HEK293 (cell line): ENCODE measurements at regions not wholly inside any gene's neighbourhood (a gene's known extent, or its start where the extent isn't known, plus 50 kb on each side); places are given as distances from the start of the nearest gene placed in this dataset.

ENCODE experiments used
- CTCF ChIA-PET: fragments of 350-600 bp; formaldehyde crosslinking; extraction: SDS; loops from one replicate; lab custom pipeline; 2021; ENCODE audit warnings: antibody characterized with exemption; lab: Yijun Ruan, JAX
- POLR2A ChIA-PET: fragments of 300-600 bp; formaldehyde crosslinking; extraction: SDS; loops from one replicate; lab custom pipeline; 2020; ENCODE audit warnings: antibody characterized with exemption, inconsistent platforms; lab: Yijun Ruan, JAX
- H3K27ac ChIP-seq: fragments of 200-500 bp; sonication (Bioruptor generic); 2 replicates; pipeline ENCODE4 v1.5.1; 2014; ENCODE audit warnings: low read depth, low read length, control low read depth, inconsistent platforms; ENCODE audit errors: extremely low read depth
- H3K36me3 ChIP-seq, 2 experiments: fragments of 200-500 bp in 1 of 2; sonication (Bioruptor generic) in 1 of 2; 1 replicate in 1 of 2; 2 replicates in 1 of 2; pipeline ENCODE4 v1.5.1; 2014 to 2017; ENCODE audit warnings: inconsistent platforms in 2 of 2, low read length in 2 of 2; ENCODE audit not compliant: control insufficient read depth in 2 of 2, insufficient read depth in 1 of 2
- H3K4me1 ChIP-seq: fragments of 200-500 bp; sonication (Bioruptor generic); 2 replicates; pipeline ENCODE4 v1.5.1; 2014; ENCODE audit warnings: mild to moderate bottlenecking, low read length, inconsistent platforms; ENCODE audit not compliant: control insufficient read depth, insufficient read depth
- H3K4me3 ChIP-seq: 2 replicates; pipeline ENCODE4 v1.5.1; 2011; ENCODE audit warnings: low read depth, mild to moderate bottlenecking, control low read depth, low read length, moderate library complexity
- H3K9me3 ChIP-seq: fragments of 200-500 bp; sonication (Bioruptor generic); 2 replicates; pipeline ENCODE4 v1.5.1; 2014; ENCODE audit warnings: low read depth, low read length, inconsistent platforms; ENCODE audit not compliant: control insufficient read depth, insufficient read depth
- KLF17 ChIP-seq: fragments of 450-650 bp; formaldehyde crosslinking; IDR thresholded peaks from 2 replicates; pipeline ENCODE4 v1.5.1; 2016; ENCODE audit warnings: missing biosample characterization, missing genetic modification characterization
- KLF9 ChIP-seq: fragments of 450-650 bp; formaldehyde crosslinking; IDR thresholded peaks from 2 replicates; pipeline ENCODE4 v1.5.1; 2016; ENCODE audit warnings: missing biosample characterization, missing genetic modification characterization, low read depth
- MEIS1 ChIP-seq: sonication (generic); formaldehyde crosslinking; IDR thresholded peaks from 2 replicates; pipeline ENCODE4 v1.8.1; 2022; ENCODE audit warnings: missing genetic modification reagents, mild to moderate bottlenecking, borderline replicate concordance
- MZF1 ChIP-seq: fragments of 450-650 bp; formaldehyde crosslinking; IDR thresholded peaks from 2 replicates; pipeline ENCODE4 v1.5.1; 2017; ENCODE audit warnings: missing biosample characterization, missing genetic modification characterization, borderline replicate concordance
- OSR2 ChIP-seq: fragments of 450-650 bp; formaldehyde crosslinking; IDR thresholded peaks from 2 replicates; pipeline ENCODE4 v1.5.1; 2016; ENCODE audit warnings: missing biosample characterization, missing genetic modification characterization
- ZBTB21 ChIP-seq: fragments of 450-650 bp; formaldehyde crosslinking; IDR thresholded peaks from 2 replicates; pipeline ENCODE4 v1.5.1; 2017; ENCODE audit warnings: missing biosample characterization, missing genetic modification characterization
- ZNF211 ChIP-seq: fragments of 450-650 bp; formaldehyde crosslinking; IDR thresholded peaks from 2 replicates; pipeline ENCODE4 v1.5.1; 2016; ENCODE audit warnings: low read depth, missing biosample characterization, missing genetic modification characterization
- ZNF214 ChIP-seq: fragments of 450-650 bp; formaldehyde crosslinking; IDR thresholded peaks from 2 replicates; pipeline ENCODE4 v1.5.1; 2017; ENCODE audit warnings: missing biosample characterization, mild to moderate bottlenecking, missing genetic modification characterization, borderline replicate concordance
- ZNF274 ChIP-seq, 2 experiments: fragments of 200-500 bp in 1 of 2; fragments of 450-650 bp in 1 of 2; sonication (Bioruptor generic) in 1 of 2; formaldehyde crosslinking in 1 of 2; IDR thresholded peaks; 2 replicates each; pipeline versions ENCODE4 v1.5.1 to v1.6.1; 2014 to 2016; ENCODE audit warnings: borderline replicate concordance in 1 of 2, inconsistent platforms in 1 of 2, low read length in 1 of 2, missing biosample characterization in 1 of 2, missing genetic modification characterization in 1 of 2
- ZNF350 ChIP-seq: fragments of 450-650 bp; formaldehyde crosslinking; IDR thresholded peaks from 2 replicates; pipeline ENCODE4 v1.5.0; 2017; ENCODE audit warnings: missing biosample characterization, mild to moderate bottlenecking, missing genetic modification characterization
- ZNF366 ChIP-seq: fragments of 450-650 bp; formaldehyde crosslinking; conservative IDR thresholded peaks from 2 replicates; pipeline ENCODE4 v1.5.1; 2016; ENCODE audit warnings: missing biosample characterization, missing genetic modification characterization
- ZNF423 ChIP-seq: fragments of 450-650 bp; formaldehyde crosslinking; IDR thresholded peaks from 2 replicates; pipeline ENCODE4 v1.5.1; 2016; ENCODE audit warnings: missing biosample characterization, missing genetic modification characterization
- ZNF426 ChIP-seq: fragments of 450-650 bp; formaldehyde crosslinking; IDR thresholded peaks from 2 replicates; pipeline ENCODE4 v1.5.1; 2017; ENCODE audit warnings: missing biosample characterization, missing genetic modification characterization, mild to moderate bottlenecking, inconsistent platforms, moderate library complexity
- ZNF555 ChIP-seq: fragments of 450-650 bp; formaldehyde crosslinking; conservative IDR thresholded peaks from 2 replicates; pipeline ENCODE4 v1.5.1; 2017; ENCODE audit warnings: missing biosample characterization, mild to moderate bottlenecking, missing genetic modification characterization, inconsistent platforms
- ZNF585B ChIP-seq: fragments of 450-650 bp; formaldehyde crosslinking; IDR thresholded peaks from 2 replicates; pipeline ENCODE4 v1.5.1; 2016; ENCODE audit warnings: missing biosample characterization, missing genetic modification characterization
- ZNF600 ChIP-seq: fragments of 450-650 bp; formaldehyde crosslinking; IDR thresholded peaks from 2 replicates; pipeline ENCODE4 v1.5.1; 2016; ENCODE audit warnings: missing biosample characterization, missing genetic modification characterization
- ZNF621 ChIP-seq: fragments of 450-650 bp; formaldehyde crosslinking; IDR thresholded peaks from 2 replicates; pipeline ENCODE4 v1.5.1; 2017; ENCODE audit warnings: missing biosample characterization, missing genetic modification characterization
- ZNF626 ChIP-seq: fragments of 450-650 bp; sonication (Bioruptor Pico); formaldehyde crosslinking; IDR thresholded peaks from 2 replicates; pipeline ENCODE4 v1.5.1; 2018; ENCODE audit warnings: missing biosample characterization, missing genetic modification characterization, inconsistent platforms
- ZNF664 ChIP-seq: fragments of 450-650 bp; formaldehyde crosslinking; IDR thresholded peaks from 2 replicates; pipeline ENCODE4 v1.5.1; 2016; ENCODE audit warnings: missing biosample characterization, missing genetic modification characterization
- ZNF791 ChIP-seq: fragments of 450-650 bp; formaldehyde crosslinking; IDR thresholded peaks from 2 replicates; pipeline ENCODE4 v1.5.1; 2016; ENCODE audit warnings: missing biosample characterization, missing genetic modification characterization
- ZNF837 ChIP-seq: fragments of 450-650 bp; formaldehyde crosslinking; IDR thresholded peaks from 2 replicates; pipeline ENCODE4 v1.5.1; 2016; ENCODE audit warnings: missing biosample characterization, missing genetic modification characterization
- ZSCAN30 ChIP-seq: fragments of 450-650 bp; IDR thresholded peaks from 2 replicates; pipeline ENCODE4 v1.5.1; 2018; ENCODE audit warnings: missing biosample characterization, mild to moderate bottlenecking, missing genetic modification characterization, moderate library complexity
- ZSCAN5A ChIP-seq: fragments of 450-650 bp; formaldehyde crosslinking; IDR thresholded peaks from 2 replicates; pipeline ENCODE4 v1.5.1; 2016; ENCODE audit warnings: missing biosample characterization, missing genetic modification characterization
- ZXDB ChIP-seq: fragments of 450-650 bp; formaldehyde crosslinking; IDR thresholded peaks from 2 replicates; pipeline ENCODE4 v1.5.1; 2016; ENCODE audit warnings: missing biosample characterization, missing genetic modification characterization
- TF ChIP-seq, protein P1 (sequence below): fragments of 450-650 bp; formaldehyde crosslinking; IDR thresholded peaks from 2 replicates; pipeline ENCODE4 v1.5.1; 2016; ENCODE audit warnings: missing biosample characterization, missing genetic modification characterization, low read depth
- TF ChIP-seq, protein P2 (sequence below): fragments of 450-650 bp; formaldehyde crosslinking; IDR thresholded peaks from 2 replicates; pipeline ENCODE4 v1.5.1; 2017; ENCODE audit warnings: missing biosample characterization, mild to moderate bottlenecking, missing genetic modification characterization, moderate library complexity

GRCh38 chr14:26252176-26252575 is 345.7 kb downstream of the NOVA1 start:
- ChIA-PET POLR2A (no interaction called here), CTCF (no interaction called here)
- no peaks in the 10 kb centered on the region for H3K9me3 ChIP-seq
- H3K27ac ChIP-seq, result no peak overlapping the region
- no peak overlapping the region for H3K4me3 ChIP-seq
- H3K36me3 ChIP-seq, result no peaks in the 10 kb centered on the region
- no peaks in the 10 kb centered on the region for H3K4me1 ChIP-seq
- TF ChIP-seq ZSCAN5A (tag by site-specific recombination) (no peak), ZNF366 (tag by site-specific recombination) (0 out of 2 replicates have a peak, but pooled peaks have one; percentile 32)

GRCh38 chr14:26233118-26233517 is 364.7 kb downstream of the NOVA1 start:
- Histone ChIP-seq H3K4me3 (no peak overlapping the region), H3K9me3 (no peaks in the 10 kb centered on the region), H3K27ac (no peak overlapping the region), H3K36me3 (no peaks in the 10 kb centered on the region), H3K4me1 (no peaks in the 10 kb centered on the region)
- TF ChIP-seq ZNF211 (tag by site-specific recombination), result no peak
- no peak for TF ChIP-seq KLF17
- TF ChIP-seq KLF9 (tag by site-specific recombination), result no peak
- no peak for TF ChIP-seq ZNF274 (IDR thresholded peaks at IDR 0.05; ENCODE audit: low read length)
- TF ChIP-seq ZNF274 (tag by site-specific recombination; IDR thresholded peaks at IDR 0.05; ENCODE audit: borderline replicate concordance), result no peak
- no peak for TF ChIP-seq ZNF585B (tag by site-specific recombination)
- no peak for TF ChIP-seq ZNF423 (tag by site-specific recombination)
- no peak for TF ChIP-seq ZXDB (tag by site-specific recombination)
- TF ChIP-seq ZNF555 (tag by site-specific recombination), result no peak
- TF ChIP-seq ZSCAN30 (tag by site-specific recombination), result no peak
- no peak for TF ChIP-seq ZNF426
- TF ChIP-seq ZNF214 (tag by site-specific recombination), result no peak
- no peak for TF ChIP-seq ZNF791
- TF ChIP-seq, protein P1, sequence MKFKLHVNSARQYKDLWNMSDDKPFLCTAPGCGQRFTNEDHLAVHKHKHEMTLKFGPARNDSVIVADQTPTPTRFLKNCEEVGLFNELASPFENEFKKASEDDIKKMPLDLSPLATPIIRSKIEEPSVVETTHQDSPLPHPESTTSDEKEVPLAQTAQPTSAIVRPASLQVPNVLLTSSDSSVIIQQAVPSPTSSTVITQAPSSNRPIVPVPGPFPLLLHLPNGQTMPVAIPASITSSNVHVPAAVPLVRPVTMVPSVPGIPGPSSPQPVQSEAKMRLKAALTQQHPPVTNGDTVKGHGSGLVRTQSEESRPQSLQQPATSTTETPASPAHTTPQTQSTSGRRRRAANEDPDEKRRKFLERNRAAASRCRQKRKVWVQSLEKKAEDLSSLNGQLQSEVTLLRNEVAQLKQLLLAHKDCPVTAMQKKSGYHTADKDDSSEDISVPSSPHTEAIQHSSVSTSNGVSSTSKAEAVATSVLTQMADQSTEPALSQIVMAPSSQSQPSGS (tag by site-specific recombination), result no peak
- TF ChIP-seq, protein P2, sequence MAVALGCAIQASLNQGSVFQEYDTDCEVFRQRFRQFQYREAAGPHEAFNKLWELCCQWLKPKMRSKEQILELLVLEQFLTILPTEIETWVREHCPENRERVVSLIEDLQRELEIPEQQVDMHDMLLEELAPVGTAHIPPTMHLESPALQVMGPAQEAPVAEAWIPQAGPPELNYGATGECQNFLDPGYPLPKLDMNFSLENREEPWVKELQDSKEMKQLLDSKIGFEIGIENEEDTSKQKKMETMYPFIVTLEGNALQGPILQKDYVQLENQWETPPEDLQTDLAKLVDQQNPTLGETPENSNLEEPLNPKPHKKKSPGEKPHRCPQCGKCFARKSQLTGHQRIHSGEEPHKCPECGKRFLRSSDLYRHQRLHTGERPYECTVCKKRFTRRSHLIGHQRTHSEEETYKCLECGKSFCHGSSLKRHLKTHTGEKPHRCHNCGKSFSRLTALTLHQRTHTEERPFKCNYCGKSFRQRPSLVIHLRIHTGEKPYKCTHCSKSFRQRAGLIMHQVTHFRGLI (tag by site-specific recombination), result no peak
- ChIA-PET POLR2A (no interaction called here), CTCF (no interaction called here)

DNA sequence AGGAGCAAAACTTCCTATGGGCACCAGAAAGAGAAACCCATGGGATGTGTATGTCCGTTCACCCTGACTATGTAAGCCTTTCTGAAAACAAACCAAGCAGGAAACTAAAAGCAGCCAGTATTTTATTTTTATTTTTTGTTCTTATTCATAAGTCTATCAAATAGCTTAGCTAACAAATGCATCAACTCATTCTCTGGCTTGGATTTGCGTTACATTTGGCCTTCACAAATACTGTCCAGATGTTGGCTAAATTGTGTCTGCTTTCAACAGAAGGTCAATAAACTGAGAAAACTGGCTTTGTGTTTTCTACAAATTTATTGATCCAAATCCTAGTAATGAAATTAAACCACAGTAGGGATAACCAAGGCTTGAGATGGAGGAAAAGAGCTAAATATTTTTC is 379.0 kb downstream of the NOVA1 start:
- Histone ChIP-seq H3K36me3 (no peaks in the 10 kb centered on the region), H3K9me3 (no peaks in the 10 kb centered on the region), H3K4me1 (no peaks in the 10 kb centered on the region), H3K27ac (no peak overlapping the region), H3K4me3 (no peak overlapping the region)
- POLR2A ChIA-PET, result no interaction called here
- CTCF ChIA-PET, result interaction anchor here (0.7 kb wide), 1 partner anchor 943 kb away, joined by 4 read pairs; no protein-coding TSS in a partner anchor
- TF ChIP-seq MEIS1 (no peak), OSR2 (tag by site-specific recombination) (no peak), ZNF664 (no peak), ZBTB21 (tag by site-specific recombination) (no peak), ZNF350 (tag by site-specific recombination) (no peak), MZF1 (tag by site-specific recombination) (no peak), ZNF621 (no peak), ZNF837 (tag by site-specific recombination) (no peak), ZNF626 (tag by site-specific recombination) (no peak), ZNF600 (no peak)
